Activated T-cell treated with anti-CD3 and anti-CD28 coated beads for 48 hours (primary cell): ENCODE measurements at regions not wholly inside any gene's neighbourhood (a gene's known extent, or its start where the extent isn't known, plus 50 kb on each side); places are given as distances from the start of the nearest gene placed in this dataset.

Experiments used
- DNase-seq: peaks from one replicate; pipeline ENCODE4 v3.0.0-alpha.2; 2020; ENCODE audit warnings: low read depth

- DNase-seq: no peak
Observed at GRCh38 chr4:181168011-181168805, 1075.0 kb upstream of the TENM3 start.

DNA sequence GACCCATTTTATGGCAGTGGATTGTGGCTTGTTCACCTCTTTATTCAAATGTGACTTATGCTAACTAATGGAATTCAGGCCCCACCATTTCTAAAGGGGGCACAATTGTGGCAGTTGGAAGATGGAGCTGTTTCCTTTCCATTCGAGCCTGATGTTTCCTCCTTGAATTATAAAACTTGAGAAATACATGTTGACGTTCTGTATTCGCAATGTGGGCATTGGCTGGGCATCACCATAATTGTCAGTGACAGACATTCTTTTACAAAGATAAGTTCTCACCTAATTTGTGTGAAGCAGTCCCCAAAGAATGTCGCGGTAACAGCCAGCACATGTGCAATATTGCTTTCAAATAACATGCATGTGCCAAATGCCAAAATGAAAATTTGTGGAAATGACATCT, 1070.2 kb upstream of the TENM3 start:
- DNase-seq: no peak

DNA sequence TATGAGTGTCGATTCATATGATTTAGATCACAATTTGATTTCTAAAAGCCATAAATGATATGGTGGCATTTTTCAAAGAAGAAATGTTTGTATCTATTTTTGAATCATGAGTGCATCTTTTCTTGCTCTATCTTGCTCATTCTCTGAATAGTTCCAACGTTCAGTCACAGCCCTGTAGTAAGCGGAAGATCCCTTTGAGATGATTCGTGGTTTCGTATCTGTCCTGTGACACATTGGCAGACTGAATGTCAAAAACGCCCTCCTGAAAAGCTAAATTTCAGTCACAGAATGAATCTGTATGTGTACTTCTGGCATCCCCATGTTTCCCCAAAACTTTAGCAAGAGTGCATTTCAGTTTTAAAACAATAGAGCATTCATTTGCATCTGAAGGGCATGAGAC, 1066.9 kb upstream of the TENM3 start:
- DNase-seq: no peak

GRCh38 chr4:181181331-181181730, 1061.9 kb upstream of the TENM3 start:
- DNase-seq: no peak

DNA sequence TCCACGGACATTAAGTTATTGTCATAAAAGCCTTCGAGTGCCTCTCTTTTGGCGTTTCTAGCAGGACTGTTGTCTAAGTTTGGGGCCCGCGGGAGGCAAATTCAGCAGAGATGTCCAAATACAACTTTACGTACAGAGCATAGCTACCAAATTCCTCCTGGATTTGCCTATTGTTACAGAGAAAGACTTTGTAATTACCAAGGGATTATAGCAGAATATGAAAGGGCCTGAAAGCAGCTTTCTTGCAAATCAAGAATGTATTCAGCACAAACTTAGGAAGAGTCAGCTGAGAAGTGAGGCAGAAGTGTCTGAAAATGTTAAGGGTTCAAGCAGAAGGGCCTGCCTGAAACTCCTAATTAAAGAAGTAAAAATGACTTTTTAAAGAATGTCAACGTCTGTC, 1053.5 kb upstream of the TENM3 start:
- no peak for DNase-seq

- DNase-seq: no peak
Observed at GRCh38 chr4:181193131-181193930, 1049.9 kb upstream of the TENM3 start.

- no peak for DNase-seq
Observed at GRCh38 chr4:181194096-181194495, 1049.1 kb upstream of the TENM3 start.

DNA sequence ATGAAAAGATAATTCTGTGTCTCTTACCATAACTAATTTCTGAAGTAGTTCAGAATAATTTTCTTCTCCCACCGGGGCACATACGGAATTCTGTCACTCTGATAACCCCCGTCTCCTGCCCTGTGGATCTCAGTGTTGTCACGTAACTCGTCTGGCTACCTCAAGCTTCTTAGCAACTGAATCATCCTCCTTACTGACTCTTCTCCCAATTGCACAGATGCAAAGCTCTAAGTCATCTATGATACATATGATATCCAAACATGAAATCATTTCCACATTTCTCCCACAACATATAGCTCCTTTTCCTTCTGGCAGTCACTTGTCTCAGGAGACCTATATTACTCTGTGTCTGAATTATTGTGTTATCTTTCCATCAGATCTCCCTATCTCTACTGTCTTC, 1043.1 kb upstream of the TENM3 start:
- DNase-seq: no peak

- DNase-seq: no peak
Observed at GRCh38 chr4:181202240-181202639, 1041.0 kb upstream of the TENM3 start.

DNA sequence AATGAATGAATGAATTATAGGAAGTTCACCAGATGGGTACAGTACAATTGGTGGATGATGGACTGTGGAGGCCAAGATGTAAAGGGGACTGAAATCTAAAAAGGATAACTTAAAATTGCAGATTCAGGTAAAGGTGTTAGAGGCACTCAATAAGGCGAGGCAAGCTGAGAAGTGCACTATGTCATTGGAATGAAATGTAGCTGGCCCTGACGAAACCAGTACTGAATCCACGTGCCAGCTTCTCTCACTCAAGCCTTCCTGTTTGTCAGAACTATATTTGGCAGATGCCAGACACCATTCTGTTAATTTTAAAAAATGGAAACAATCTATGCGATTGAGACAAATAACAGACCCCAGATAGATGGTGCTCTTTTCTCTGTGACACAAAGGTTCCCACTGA, 1039.1 kb upstream of the TENM3 start:
- DNase-seq: no peak

DNA sequence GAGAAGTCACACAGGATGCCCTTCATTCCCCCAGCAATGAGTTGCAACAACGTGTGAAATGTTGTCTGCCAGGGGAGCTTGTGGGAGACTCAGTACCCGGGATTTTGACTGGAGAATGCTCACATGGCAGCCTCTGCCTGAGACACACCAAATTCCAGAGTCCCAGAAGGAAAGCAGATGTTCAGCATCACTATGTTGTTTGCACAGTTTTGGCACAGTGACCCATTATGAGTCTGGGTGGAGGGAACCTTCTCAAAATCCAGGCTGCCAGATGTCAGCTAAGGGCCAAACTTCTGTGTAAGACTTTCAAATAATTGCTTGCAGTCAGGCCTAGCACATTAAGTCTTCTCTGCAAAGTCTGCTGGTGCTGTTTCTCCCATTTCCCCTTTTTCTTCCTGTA, 1029.7 kb upstream of the TENM3 start:
- no peak for DNase-seq

- no peak for DNase-seq
Observed at GRCh38 chr4:181216501-181216900, 1026.7 kb upstream of the TENM3 start.

GRCh38 chr4:181219783-181220416, 1023.3 kb upstream of the TENM3 start:
- no peak for DNase-seq

- DNase-seq: no peak
Observed at GRCh38 chr4:181224852-181225251, 1018.4 kb upstream of the TENM3 start.

DNA sequence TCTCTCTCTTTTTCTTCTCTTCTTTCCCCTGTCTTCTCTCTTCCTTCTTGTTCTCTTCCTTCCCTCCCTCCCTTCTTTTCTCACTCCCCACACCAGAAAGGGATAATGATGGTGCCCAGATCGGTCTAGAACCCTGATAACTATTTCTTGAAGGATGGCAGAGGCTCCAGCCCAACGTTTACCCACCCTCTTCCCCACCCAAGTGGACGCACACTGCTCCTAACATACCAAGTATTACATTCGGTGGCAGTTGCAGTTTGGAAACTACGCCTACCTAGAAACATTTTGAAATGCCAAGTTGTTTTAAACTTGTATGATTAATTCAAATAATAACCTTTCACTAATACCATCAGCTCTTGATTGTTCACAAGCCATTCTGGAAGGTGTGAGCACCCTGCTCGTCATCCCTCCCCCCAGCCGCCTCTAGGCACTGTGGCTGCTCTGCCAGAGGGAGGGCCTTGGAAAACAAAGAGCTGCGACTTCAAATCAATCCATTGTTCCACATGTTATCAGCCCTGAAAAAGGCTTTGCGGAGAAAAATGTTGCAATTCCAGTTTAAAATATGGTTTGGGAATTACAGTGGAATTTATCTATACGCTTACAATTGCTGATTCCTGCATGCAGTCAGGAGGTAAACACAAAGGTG, 1017.5 kb upstream of the TENM3 start:
- no peak for DNase-seq

DNA sequence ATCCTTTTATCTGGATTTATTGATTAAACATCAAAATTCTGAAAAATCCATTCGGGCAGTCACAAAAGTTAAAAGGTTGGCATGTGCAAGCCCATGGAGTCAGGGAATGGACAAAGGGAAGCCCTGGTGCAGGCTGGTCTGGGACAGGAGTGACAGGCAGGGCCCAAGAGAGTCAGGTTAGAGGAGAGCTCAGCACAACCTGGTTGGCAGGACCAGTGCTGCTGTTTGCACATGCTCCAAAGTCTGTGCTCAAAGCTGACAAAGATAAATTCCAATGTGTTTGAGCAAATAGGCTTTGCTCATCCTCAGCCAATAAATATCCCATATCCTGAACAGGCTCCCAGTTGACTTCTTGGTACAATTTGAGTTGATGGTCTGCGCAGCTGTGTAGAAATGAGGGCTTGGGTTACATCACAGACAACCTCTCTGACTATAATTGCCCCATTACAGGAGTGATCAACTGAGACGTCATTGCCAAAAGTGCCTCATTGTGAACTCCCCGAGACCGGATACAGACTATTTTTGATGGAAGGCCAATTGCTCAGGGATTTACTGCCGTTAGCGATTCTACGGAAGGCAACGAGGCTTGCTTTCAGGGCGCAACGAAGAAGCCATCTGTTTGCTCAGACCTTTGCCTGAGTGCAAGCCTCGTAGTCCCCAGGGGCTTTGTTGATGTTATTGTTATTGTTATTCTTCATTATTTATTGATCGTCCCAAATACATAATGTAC, 1008.1 kb upstream of the TENM3 start:
- DNase-seq: no peak

DNA sequence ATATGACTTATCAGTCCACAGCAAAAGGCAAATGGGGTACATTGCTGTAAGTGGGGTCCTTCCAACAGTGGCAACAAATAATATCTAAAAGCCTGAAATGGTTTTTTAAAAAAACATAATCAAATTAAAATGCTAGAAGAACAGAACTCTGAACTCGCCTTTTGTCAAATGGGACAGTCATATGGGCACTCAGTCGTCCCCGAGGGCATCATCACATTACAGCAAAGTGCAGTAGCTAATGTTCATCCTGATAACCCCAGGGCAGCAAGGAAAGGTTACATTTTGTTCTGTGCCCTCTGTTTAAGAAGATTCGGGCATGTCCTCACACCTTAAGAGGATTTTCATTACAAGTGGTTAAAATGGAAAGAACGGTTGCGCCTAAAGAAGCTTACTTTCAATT, 997.9 kb upstream of the TENM3 start:
- DNase-seq: no peak

DNA sequence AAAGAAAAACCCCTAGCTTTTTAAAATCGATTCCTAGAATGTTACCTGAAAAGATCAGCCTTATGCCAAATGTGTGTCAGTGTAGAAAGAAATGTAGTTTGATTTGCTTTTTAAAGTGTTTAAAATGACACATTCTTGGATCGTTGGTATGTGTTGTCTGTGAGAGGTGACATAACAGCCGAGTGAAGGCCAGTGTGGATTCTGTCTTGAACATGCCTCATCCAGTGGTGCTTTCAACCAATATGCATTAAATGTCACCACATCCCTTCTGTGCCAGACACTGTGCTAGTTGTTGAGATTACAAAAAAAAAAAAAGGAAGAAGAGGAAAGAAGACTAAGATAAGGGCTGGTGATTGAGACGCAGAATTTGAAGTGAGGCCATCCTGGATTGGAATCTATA, 994.2 kb upstream of the TENM3 start:
- DNase-seq: no peak

DNA sequence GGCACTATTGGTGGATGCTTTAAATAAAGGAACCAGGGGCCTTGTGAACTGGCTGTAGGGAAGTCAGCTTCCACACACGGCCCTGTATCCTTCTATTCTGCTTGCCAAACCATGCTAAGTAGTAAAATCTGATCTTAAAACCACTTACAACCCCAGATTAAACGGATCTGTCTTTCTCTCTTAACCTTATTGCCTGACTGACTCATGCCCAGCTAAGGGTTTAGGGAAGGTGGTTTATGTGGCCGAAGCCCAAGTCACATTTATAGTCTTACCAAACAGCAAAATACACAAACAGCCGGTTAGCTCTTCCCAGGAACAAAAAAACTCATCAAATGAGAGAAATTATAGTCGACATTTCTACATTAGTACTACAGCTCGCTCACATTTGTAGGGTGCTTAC, 988.4 kb upstream of the TENM3 start:
- no peak for DNase-seq

DNA sequence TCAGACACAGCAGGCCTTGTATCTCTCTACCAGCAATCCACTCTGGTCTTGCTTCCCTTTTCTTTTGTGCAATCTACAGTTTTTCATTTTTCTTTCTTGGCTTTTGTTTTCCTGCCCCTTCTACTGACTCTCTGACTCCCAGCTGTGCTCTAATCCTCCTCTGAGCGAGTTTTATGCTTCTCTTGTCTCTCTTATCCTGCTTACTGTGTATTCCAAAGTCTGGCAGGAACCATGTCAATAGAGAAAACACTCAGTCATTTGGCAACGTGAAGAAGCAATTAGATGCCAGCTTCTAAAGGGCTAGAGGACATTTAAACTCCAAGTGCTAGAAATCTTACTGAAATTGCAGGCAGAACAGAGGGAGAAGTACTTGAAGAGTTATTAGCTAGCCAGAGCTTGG, 984.6 kb upstream of the TENM3 start:
- no peak for DNase-seq

- DNase-seq: no peak
Observed at GRCh38 chr4:181259081-181259709, 984.0 kb upstream of the TENM3 start.
